CD4-positive, alpha-beta T cell (primary cell): ENCODE measurements at regions not wholly inside any gene's neighbourhood (a gene's known extent, or its start where the extent isn't known, plus 50 kb on each side); places are given as distances from the start of the nearest gene placed in this dataset.

Source experiments
- ATAC-seq: fragments of 200-7000 bp; cut with Tn5 transposase; one replicate; pipeline ENCODE4 v1.10.0; 2022; ENCODE audit warnings: mild to moderate bottlenecking; ENCODE audit not compliant: poor library complexity
- CTCF ChIA-PET: fragments of 350-600 bp; sonication (Branson Sonifier 250); formaldehyde crosslinking; loops from one replicate; lab custom pipeline; 2021; ENCODE audit warnings: antibody characterized with exemption, inconsistent platforms; lab: Charles Lee
- POLR2A ChIA-PET: fragments of 350-600 bp; sonication (Branson Sonifier 250); formaldehyde crosslinking; loops from one replicate; lab custom pipeline; 2021; ENCODE audit warnings: antibody characterized with exemption, inconsistent platforms; lab: Charles Lee
- DNase-seq, 14 experiments: peaks; one replicate each; pipeline ENCODE4 v3.0.0-alpha.2; 2013 to 2020; ENCODE audit warnings: mixed read lengths in 2 of 14
- H3K27ac ChIP-seq, 2 donors: one replicate each; pipeline versions ENCODE4 v1.5.1 to v1.7.0; 2013; ENCODE audit warnings: low read length in 2 of 2, low read depth in 1 of 2, mild to moderate bottlenecking in 1 of 2
- H3K27me3 ChIP-seq, 2 experiments: 1 replicate in 1 of 2; 2 replicates in 1 of 2; pipeline versions ENCODE4 v1.6.1 to v1.7.0; 2013; ENCODE audit warnings: low read length in 2 of 2, control low read depth in 1 of 2, mild to moderate bottlenecking in 1 of 2, moderate library complexity in 1 of 2; ENCODE audit not compliant: insufficient read depth in 2 of 2, control insufficient read depth in 1 of 2
- H3K36me3 ChIP-seq: one replicate; pipeline ENCODE4 v1.6.1; 2013; ENCODE audit warnings: low read length, control low read depth; ENCODE audit not compliant: insufficient read depth
- H3K4me1 ChIP-seq: one replicate; pipeline ENCODE4 v1.6.1; 2013; ENCODE audit warnings: low read length, control low read depth; ENCODE audit not compliant: insufficient read depth
- H3K4me3 ChIP-seq: one replicate; pipeline ENCODE4 v1.5.1; 2013; ENCODE audit warnings: mild to moderate bottlenecking, low read length, moderate library complexity
- H3K9me3 ChIP-seq, 2 experiments: 1 replicate in 1 of 2; 2 replicates in 1 of 2; pipeline versions ENCODE4 v1.6.1 to v1.7.0; 2013; ENCODE audit warnings: low read length in 2 of 2, mild to moderate bottlenecking in 2 of 2, control low read depth in 1 of 2, moderate library complexity in 1 of 2; ENCODE audit not compliant: control insufficient read depth in 1 of 2, insufficient read depth in 1 of 2
- H3K27ac Mint-ChIP-seq: one replicate; pipeline ENCODE4 v1.8.0; 2020; ENCODE audit warnings: mixed read lengths
- H3K27me3 Mint-ChIP-seq: one replicate; pipeline ENCODE4 v1.8.0; 2021; ENCODE audit warnings: mixed read lengths
- H3K36me3 Mint-ChIP-seq: one replicate; pipeline ENCODE4 v1.8.0; 2021; ENCODE audit warnings: low read depth, mixed read lengths
- H3K4me1 Mint-ChIP-seq: one replicate; pipeline ENCODE4 v1.8.0; 2021; ENCODE audit warnings: low read depth, mixed read lengths
- H3K4me3 Mint-ChIP-seq: one replicate; pipeline ENCODE4 v1.8.0; 2020; ENCODE audit warnings: mild to moderate bottlenecking, mixed read lengths
- H3K9me3 Mint-ChIP-seq: one replicate; pipeline ENCODE4 v1.8.0; 2020; ENCODE audit warnings: mixed read lengths
- CTCF ChIP-seq: fragments of 200-600 bp; IDR thresholded peaks from one replicate; pipeline ENCODE4 v1.8.0; 2022; ENCODE audit warnings: antibody characterized with exemption, mild to moderate bottlenecking
- intact Hi-C, 2 experiments: fragments of 100-400 bp; cut with DNase I in 1 of 2; cut with micrococcal nuclease in 1 of 2; formaldehyde crosslinking; loops; one replicate each; pipeline versions ENCODE4 v1.15.1 to v1.9.0; 2023 to 2025; cut with DNase I, micrococcal nuclease

- TF ChIP-seq CTCF = no peak
- H3K9me3 Mint-ChIP-seq = peaks cover 6% of the 10 kb centered on the region
- POLR2A ChIA-PET = no interaction called here
Measured at GRCh38 chr12:118611295-118611694, 234.9 kb downstream of the SUDS3 start.

GRCh38 chr12:118611770-118612169, 235.4 kb downstream of the SUDS3 start:
- DNase-seq = no peak
- Mint-ChIP-seq H3K4me3 (no peak overlapping the region), H3K27ac (no peak overlapping the region), H3K4me1 (no peaks in the 10 kb centered on the region), H3K36me3 (no peaks in the 10 kb centered on the region), H3K27me3 (peaks cover 5% of the 10 kb centered on the region), H3K9me3 (peaks cover 6% of the 10 kb centered on the region)
- Histone ChIP-seq H3K27ac (no peak overlapping the region), H3K4me3 (no peak overlapping the region), H3K9me3 (peaks cover 4 to 6% of the 10 kb centered on the region in 2 experiments), H3K36me3 (no peaks in the 10 kb centered on the region), H3K4me1 (no peaks in the 10 kb centered on the region), H3K27me3 (no peaks in the 10 kb centered on the region)
- no peak for ATAC-seq
- POLR2A ChIA-PET = no interaction called here
- intact Hi-C loops = no loop called here
- no peak for TF ChIP-seq CTCF
- CTCF ChIA-PET = no interaction called here

More at GRCh38 chr12:118611295-118611694, 234.9 kb downstream of the SUDS3 start:
- DNase-seq (no peak), ATAC-seq (no peak)
- Mint-ChIP-seq H3K4me1 (no peaks in the 10 kb centered on the region), H3K27ac (no peak overlapping the region), H3K27me3 (peaks cover 5% of the 10 kb centered on the region), H3K36me3 (no peaks in the 10 kb centered on the region), H3K4me3 (no peak overlapping the region)
- Histone ChIP-seq H3K4me1 (no peaks in the 10 kb centered on the region), H3K9me3 (peaks cover 4 to 6% of the 10 kb centered on the region in 2 experiments), H3K27ac (no peak overlapping the region), H3K27me3 (no peaks in the 10 kb centered on the region), H3K4me3 (no peak overlapping the region), H3K36me3 (no peaks in the 10 kb centered on the region)
- CTCF ChIA-PET = no interaction called here
- intact Hi-C loops = no loop called here

- ChIA-PET POLR2A (no interaction called here), CTCF (no interaction called here)
- Mint-ChIP-seq H3K4me3 (no peak overlapping the region), H3K27me3 (no peaks in the 10 kb centered on the region), H3K4me1 (no peaks in the 10 kb centered on the region), H3K9me3 (peaks cover 7% of the 10 kb centered on the region), H3K36me3 (no peaks in the 10 kb centered on the region), H3K27ac (no peak overlapping the region)
- Histone ChIP-seq H3K9me3 (peaks cover 4 to 5% of the 10 kb centered on the region in 2 experiments), H3K36me3 (no peaks in the 10 kb centered on the region), H3K27me3 (no peaks in the 10 kb centered on the region), H3K4me3 (no peak overlapping the region), H3K4me1 (no peaks in the 10 kb centered on the region), H3K27ac (no peak overlapping the region)
- intact Hi-C loops = no loop called here
- ATAC-seq (no peak), DNase-seq (no peak)
- no peak for TF ChIP-seq CTCF
Measured at GRCh38 chr12:118617611-118618450, 241.5 kb downstream of the SUDS3 start.
